COR-L47 (cell line): ENCODE measurements at regions not wholly inside any gene's neighbourhood (a gene's known extent, or its start where the extent isn't known, plus 50 kb on each side); places are given as distances from the start of the nearest gene placed in this dataset.

Experiments
- DNase-seq: peaks from one replicate; lab custom pipeline; 2025; lab: John Stamatoyannopoulos, UW

DNA sequence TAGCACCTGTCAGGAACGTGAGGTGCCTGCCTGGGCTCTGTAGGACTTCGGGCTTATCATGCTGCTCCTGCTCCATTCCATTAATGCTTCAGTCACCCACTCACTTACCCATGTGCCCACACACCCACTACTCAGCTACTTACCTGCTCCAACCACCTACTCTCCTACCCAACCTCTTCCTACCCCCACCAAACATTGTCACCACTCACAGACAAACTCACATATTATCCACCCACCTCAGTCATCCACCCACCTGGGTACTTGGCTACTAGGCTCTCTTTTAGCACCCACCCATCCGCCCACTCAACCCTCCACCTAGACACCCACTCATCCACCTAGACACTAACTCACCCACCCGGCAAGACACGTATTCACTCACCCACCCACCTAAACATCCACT, 724.7 kb upstream of the RAB6C start:
- no peak for DNase-seq

DNA sequence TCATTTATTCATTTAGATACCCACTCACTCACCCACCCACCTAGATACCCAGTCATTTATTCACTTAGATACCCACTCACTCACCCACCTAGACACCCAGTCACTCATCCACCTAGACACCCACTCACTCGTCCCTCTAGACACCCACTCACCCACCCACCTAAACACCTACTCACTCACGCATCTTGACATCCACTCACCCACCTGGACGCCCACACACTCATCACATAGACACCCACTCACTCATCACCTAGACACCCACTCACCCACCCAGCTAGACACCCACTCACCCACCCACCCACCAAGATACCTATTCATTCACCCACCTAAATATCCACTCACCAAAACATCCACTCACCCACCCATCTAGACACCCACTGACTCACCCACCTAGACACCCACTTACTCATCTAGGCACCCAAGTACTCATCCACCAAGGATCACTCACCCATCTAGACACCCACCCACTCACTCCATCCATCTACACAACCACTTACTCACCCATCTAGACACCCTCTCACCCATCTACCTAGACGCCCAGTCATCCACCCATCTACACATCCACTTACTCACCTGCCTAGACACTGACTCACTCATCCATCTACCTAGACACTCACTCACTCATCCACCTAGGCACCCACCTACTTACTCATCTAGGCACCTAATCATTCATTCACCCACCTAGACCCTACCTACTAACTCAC, 723.7 kb upstream of the RAB6C start:
- DNase-seq, result no peak

DNA sequence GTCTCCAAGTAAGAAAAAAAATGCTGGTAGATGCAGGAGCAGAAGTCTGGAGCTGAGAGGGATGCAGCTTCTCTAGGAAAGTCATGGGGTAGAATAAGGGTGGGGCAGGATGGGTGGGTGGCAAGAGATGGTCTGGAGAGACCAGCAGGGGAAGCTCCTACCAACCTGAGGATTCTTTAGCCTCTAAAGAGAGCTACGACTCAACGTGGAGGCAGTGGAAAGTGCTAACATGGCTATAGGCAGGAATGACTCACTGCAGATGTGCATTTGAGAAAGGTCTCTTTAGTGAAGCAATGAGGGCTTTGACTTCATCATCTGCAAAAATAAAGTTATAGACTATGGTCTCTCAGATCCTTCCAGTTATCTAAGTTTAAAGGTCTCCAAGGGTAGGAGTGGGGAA, 722.8 kb upstream of the RAB6C start:
- no peak for DNase-seq

DNA sequence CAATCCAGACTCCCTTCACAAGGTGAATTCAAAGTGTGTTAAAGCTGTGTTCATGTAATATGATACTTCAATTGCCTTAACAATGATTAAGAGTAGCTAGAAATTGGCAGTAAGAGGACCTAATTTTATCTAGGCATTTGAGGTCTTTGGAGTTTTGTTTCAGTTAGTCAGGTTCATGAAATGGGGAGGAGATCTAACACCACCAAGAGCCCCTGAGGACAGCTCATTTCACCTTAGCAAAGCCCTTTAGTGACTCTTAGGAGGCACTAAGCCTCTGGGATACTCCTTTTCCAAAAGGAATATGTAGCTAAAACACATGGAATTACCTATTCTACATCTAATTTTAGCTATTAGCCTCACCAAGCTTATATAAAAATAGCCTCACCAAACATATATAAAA, 716.5 kb upstream of the RAB6C start:
- no peak for DNase-seq

DNA sequence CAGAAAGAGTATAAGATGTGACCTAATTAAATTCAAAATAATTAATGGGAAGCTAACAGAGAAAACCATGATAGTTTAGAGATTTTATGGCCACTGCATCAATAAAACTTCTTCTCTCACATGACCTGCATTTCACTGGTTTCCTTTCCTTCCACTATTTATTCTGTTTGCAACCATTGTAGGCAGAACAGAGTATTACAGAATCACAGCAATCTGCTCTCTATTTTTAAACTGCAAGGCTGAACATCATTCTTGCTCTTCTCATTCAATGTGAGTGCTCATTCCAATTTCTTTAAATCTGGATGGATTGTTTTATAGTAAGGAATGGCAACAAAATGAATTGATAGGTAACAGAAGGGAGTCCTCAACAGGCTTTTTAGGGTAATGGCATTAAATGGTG, 715.5 kb upstream of the RAB6C start:
- DNase-seq, result no peak

DNA sequence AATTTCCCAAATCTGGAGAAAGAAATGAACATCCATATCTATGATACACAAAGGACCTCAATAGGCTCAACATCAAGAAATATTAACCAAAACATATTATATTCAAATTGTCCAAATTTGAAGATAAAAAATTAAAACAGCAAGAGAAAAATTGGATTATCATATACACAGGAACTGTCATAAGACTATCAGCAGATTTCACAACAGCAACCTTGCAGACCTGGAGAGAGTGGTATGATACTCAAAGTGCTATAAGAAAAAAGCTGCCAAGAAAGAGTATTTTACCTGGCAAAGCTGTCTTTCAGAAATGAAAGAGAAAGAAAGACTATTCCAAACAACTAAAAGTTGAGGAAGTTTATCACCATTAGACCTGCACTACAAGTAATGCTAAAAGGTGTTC, 711.9 kb upstream of the RAB6C start:
- DNase-seq, result no peak

DNA sequence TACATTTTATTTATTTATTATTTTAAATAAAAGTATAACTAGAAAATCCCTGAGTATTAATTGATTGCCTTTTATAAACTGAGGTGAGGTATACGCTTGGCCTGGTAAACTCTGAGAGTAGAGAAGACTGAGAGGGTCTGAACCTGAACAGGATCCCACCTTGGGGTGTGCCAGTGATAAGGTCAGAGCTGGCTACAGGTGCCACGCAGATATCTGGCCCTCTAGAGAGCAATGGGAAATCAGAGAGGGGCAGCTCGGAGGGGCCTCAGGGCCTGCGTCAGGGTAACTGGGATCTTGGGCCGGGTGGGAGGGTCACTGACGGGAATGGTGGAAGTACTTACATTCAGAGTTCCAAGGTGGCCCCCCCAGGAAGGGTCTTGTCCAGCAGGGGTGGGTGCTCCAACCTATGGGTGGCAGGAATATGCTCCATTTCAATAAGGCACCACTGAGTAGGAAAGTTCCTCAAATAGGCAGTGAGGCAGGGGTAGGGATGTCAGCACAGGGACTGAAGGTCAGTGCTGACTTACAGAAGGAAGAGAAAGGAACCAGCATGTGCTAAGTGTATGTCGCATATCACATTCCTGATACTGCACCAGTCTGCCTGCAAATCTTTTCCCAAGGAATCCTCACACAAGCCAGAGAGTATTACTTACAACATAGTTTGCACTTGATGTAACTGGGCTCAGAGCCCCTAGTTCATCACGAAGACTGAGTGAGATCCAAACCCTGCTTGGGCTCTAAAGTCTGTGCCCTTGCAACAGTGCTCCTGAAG, 706.0 kb upstream of the RAB6C start:
- DNase-seq, result no peak

DNA sequence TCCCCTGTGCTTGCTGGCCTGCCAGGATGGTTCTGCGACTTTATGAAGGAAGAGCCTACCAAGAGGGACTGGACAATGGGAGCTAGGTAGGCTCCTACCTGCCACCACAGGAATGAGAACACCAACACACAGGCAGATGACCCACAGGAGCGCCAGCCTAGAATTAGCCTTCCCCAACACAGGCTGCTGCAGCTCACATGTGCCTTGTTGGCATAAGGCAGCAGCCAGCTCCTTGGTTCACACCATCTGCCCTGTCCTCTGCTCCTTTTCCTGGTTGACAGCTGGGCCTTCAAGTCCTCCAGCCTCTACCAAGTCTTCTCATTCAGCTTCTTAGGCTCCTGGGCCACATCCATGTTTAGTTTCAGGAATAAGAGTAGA, 705.4 kb upstream of the RAB6C start:
- no peak for DNase-seq

DNA sequence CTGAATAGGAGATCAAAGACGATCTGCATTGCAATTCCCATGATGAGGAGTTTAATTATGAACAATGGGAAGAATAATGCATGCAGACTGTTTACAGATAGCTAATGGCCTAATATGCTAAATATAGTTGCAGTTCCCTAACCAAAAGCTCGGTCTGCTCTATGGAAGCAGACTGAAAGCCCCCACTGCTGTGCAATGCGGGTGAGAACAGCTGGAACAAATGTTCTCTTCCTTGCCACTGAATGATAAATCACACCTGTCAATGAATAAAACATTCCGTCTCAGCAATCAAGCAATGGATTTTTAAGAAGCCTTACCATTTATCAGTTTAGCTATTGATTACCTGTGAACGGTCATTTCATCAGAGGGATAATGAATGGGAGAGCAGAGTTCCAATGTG, 704.5 kb upstream of the RAB6C start:
- DNase-seq, result no peak

DNA sequence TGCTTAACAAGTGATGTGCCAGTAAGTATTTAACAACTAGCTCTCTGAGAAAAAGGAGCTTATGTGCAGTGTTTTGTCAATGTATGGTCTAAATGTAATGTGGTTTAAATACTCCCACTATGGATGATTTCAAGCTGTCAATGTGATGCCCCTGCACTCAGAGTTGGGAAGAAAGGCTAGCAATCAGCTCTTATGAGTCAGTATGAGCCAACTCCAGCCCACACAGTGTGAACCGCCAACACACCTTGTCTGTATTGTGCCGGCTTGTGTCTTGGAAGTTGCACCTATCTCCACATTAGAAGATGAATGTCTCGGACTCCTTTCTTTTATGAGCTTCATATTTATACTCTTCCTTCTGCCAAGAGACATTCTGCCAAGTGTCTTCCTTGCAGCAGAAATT, 703.8 kb upstream of the RAB6C start:
- DNase-seq, result no peak

DNA sequence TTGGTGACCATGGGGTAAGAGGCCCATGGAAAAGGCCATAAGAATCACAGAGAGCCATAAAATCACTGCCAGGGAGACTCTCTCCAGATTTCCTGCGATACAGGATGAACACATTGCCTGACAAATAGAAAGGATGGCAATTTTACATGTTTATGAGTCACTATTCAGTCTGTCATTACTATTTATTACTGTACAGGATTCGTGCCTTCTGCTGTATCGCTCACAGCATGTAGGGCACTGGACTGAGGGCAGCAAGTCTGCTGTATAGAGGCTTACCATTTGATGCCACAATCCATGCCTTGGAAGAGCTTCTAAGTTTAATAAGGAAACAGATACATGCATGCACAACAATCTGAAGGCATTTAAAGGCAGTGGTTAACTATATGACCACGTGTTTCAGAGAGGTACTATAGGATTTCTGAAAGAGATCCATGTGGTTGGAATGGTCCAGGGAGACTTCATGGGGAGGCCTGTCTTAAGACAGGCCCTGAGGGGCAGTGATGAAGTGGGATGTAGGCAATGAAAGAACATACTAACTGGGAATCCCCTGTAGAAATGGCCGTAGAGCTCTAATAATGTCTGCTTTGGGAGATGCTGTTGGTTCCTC, 702.4 kb upstream of the RAB6C start:
- no peak for DNase-seq

DNA sequence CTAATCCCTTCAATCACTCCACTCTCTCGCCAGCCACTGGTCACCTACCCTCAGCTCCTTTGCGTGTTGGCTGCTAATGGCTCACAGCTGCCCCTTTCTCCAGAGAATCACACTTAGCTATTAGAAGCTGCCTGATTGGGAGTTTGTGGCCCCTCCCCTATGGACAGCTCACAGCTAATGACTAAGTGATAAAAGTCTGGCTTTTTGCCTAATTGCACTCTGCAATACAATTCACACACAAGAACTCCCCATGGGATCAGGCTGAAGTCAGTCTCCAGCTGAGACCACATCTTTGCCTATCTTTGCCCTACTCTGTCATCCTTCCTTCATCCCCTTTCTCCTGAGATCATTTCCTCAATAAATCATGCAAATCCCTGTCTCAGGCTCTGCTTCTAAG, 701.9 kb upstream of the RAB6C start:
- no peak for DNase-seq

DNA sequence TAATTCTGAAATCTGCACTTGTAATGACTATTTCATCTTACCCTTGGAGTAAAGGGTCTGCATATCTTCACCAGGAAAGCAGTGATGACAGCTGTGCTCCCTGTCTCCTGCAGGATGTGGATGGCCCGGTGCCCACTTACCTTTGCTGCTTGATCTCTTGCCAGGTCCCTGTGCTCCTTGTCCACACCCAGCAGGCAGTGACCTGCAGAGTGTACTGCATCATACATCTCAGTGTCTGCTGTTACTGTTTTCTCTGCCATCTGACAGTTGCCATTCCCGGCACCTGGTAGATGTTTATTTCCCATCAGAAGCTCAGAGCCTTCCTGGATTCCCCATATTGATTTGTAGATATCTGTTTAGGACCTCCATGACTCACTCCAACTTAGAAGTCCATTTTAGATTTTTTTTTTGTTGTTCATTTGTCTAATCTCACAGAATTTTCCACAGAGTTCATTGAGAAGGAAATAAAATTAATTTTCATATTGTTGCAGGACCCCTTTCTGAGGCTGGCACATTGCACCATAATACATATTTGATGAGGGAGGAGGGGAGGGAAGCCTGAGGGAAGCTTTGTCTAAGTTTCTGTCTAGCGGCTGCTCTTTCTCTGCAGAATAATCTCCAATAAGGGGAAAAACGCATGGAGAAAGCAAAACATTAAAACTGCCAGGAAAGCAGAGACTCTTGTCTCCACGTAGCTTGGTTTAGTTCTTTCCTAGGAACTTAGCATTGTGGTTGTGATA, 697.5 kb upstream of the RAB6C start:
- DNase-seq, result no peak

DNA sequence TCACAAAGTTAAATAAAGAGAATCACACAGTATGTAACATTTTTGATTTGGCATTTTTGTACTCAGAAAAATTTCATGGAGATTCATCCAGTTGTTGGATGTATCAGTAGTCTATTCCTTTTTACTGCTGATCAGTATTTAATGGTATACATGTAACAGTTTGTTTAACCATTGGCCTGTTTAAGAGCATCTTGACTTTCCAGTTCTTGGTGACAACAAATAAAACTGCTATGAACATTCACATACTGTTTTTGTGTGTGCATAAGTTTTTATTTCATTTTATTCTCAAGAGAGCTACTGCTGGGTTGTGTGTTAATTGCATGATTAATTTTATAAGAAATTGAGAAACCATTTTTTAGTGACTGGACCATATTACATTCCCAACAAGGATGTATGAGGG, 694.5 kb upstream of the RAB6C start:
- DNase-seq, result no peak

DNA sequence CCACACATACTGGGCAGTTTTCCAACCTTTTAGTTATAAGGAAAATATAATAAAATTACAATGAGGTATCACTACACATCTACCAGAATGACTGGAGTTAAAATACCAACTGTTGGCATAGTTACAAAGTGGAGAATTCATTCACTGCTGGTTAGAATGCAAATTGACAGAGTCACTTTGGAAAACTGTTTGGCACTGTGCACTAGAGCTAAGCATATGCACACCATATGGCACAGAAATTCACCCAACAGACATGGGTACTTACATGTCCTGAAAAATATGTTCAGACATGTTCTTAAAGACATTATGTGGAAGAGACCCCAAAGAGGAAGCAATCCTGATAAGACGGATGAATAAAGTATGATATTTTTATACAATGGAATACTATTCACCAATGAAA, 686.1 kb upstream of the RAB6C start:
- no peak for DNase-seq

DNA sequence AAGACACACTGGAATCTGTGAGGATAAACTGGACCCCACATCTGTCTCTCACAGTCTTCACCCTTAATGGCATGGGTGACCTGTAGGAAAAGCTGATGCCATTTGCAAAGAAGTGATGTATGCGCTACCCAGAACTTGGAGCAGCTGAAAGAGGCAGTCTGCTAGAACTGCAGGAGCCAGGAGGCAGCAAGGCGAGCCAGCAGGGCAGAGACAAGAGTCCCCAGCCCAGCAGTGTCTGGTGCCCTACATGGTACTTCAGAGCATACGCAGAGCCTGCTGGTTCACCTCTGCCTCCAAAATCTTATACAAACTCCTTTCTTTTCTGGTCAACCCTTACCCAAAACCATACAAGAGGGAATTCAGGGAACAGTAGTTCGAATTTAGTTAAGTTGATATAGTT, 683.1 kb upstream of the RAB6C start:
- DNase-seq, result no peak

DNA sequence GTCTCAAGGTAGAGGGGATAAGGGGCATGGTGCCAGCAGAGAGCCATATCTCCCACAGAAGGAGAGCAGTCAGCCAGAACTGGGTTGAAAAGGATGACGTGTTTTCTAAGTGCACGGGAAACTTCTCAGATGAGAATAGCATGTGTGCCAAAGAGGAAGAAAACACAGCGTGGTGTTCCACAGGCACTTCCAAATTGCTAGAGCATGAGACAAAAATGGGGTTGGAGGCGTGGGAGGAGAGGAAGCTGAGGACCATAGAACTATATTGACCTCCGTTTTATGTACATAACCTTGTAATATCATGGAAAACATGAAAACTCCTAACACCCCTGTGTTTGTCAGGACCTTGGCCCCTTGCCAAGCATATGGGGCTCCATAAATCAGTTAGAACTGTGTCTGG, 682.7 kb upstream of the RAB6C start:
- DNase-seq, result no peak

DNA sequence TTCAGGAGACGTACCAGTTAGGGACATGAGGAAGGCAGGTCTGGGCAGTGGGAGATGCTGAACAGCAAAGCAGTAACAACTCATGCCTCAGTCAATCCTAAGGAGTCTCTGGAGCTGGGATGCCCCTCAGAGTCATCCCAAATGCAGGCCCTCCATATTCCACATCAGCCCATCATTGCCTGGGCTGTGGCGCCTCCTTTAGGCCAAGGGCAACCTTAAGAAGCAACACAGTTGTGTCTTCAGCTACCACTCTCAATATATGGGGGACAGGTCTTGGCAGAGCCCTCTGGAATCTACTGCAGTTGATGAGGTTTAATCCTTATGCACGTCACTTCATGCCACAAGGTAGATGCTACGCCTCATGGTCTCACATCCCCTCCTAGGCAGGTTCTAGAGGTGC, 682.0 kb upstream of the RAB6C start:
- DNase-seq, result no peak

DNA sequence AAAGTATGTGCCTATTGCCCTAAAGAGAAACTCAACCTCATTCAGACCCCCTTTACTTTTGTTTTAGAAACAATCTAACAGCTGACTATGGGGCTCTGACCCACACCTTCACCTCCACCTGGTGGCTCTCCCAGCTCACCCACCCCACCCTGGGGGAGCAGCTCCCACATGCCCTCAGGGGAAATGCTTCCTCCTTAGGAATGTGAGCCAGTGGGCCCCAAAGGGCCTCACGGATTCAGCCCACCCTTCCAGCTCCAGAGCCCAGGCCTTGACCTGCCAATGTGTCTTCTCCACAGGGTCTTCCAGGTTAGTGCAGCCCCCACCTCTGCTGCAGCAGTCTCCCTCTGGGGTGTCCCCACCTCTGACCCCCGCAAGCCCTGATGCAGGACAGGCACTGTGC, 680.1 kb upstream of the RAB6C start:
- DNase-seq, result no peak

DNA sequence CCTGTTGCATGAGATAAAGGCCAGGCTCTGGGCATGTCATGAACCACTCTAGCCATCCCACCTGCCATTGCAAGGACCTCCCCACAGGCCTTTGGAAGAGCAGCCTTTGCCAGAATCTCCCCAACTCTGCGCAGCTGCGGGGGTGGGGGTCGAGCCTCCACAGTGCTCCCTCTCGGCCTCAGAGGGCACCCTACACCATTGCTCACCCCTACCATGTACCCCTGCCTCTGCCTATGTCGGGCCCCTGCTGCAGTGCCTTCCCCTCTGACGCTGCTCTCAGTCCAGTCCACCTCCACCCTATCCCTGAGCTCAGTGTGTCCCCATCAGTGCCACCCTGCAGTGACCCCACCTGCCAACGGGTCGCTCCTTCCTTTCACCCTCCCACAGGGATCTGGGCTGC, 679.7 kb upstream of the RAB6C start:
- no peak for DNase-seq

DNA sequence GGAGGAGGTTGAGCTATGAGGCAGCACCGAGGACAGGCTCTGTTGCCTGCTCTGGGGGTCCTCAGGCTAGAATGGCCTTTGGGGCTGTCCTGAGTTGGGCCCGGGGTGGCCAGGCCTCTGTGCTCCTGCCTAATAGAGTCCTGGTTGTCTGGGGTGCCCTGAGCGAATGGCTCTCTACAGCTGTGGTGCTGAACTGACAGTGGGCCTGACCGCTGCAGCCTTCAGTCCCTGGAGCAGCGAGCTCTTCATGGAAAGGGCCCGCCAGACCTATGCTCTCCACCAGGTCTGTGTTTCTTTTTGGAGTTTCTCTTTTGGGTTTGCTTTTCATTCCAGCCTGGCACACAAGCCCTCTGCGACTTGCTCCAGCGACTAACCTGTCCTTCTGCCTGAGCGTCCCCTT, 679.0 kb upstream of the RAB6C start:
- no peak for DNase-seq

DNA sequence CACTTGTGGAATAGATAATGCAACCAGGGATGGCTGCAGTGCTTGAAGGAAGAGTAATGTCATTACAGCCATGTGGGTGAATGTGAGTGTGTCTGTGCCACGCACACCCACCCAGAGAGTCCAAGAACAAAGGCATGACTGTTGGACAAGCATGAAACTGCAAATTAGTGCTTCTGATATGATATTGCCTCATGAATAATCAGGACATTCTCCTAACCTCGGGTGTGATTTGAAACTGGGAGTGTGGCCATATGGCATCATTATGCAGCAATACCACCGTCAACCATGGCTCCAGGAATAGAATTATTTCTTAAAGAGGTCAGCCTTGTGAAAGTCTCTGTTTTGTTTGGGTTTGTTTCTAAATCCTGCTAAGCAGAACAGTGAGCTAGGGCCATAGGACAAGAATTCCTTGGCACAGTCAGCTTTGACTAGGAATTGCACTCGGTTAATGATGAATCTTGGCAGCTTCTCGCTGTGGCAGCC, 678.0 kb upstream of the RAB6C start:
- DNase-seq, result no peak

DNA sequence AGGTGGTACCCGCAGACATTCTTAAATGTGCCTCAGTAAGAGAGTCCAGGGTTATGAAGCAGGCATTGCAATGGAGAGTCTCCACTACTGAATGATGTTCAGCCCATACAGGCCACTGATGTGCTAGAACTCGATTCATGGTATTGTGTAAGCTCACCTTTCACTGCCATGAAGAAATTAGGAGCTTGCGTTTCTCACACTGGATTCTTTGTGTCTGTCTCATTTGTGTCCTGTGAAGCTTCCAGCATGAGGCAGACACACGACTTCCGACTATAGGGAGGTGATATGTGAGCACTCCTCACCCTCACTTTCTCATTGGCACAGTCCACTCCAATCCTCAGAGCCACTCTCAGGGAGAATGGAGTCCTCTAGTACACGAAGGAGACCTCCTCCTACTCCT, 677.4 kb upstream of the RAB6C start:
- no peak for DNase-seq
